ENCODE measurements at regions not wholly inside any gene's neighbourhood (a gene's known extent, or its start where the extent isn't known, plus 50 kb on each side); places are given as distances from the start of the nearest gene placed in this dataset.

- H3K4me1 ChIP-seq (ENCODE audit: control insufficient read depth in 4 of 4, insufficient read depth in 4 of 4, low read length in 3 of 4), result peaks cover 0 to 13% (median 5%) of the 10 kb centered on the region in 4 donors
- peak overlapping the region; percentile 27 to 48 (median 29) for H3K4me3 ChIP-seq (ENCODE audit: low read depth in 1 of 3, low read length in 3 of 3)
Observed at GRCh38 chr1:222928212-222928611, 113.4 kb downstream of the DISP1 start.

More at GRCh38 chr1:222928212-222928611, 113.4 kb downstream of the DISP1 start:
- Histone ChIP-seq H3K9ac (ENCODE audit: low read depth in 1 of 2, low read length in 2 of 2) (peak overlapping the region in 1 of 2 donors; percentile 96), H3K27me3 (ENCODE audit: control insufficient read depth in 4 of 4, insufficient read depth in 4 of 4, low read length in 3 of 4) (no peaks in the 10 kb centered on the region), H3K9me3 (ENCODE audit: control insufficient read depth in 4 of 4, low read length in 3 of 4) (no peaks in the 10 kb centered on the region), H3K27ac (ENCODE audit: low read depth in 1 of 2, low read length in 2 of 2) (peak overlapping the region; percentile 41 to 63), H3K36me3 (ENCODE audit: control insufficient read depth in 4 of 4, insufficient read depth in 3 of 4, low read depth in 1 of 4, low read length in 3 of 4) (no peaks in the 10 kb centered on the region)
- TF ChIP-seq, protein P1, sequence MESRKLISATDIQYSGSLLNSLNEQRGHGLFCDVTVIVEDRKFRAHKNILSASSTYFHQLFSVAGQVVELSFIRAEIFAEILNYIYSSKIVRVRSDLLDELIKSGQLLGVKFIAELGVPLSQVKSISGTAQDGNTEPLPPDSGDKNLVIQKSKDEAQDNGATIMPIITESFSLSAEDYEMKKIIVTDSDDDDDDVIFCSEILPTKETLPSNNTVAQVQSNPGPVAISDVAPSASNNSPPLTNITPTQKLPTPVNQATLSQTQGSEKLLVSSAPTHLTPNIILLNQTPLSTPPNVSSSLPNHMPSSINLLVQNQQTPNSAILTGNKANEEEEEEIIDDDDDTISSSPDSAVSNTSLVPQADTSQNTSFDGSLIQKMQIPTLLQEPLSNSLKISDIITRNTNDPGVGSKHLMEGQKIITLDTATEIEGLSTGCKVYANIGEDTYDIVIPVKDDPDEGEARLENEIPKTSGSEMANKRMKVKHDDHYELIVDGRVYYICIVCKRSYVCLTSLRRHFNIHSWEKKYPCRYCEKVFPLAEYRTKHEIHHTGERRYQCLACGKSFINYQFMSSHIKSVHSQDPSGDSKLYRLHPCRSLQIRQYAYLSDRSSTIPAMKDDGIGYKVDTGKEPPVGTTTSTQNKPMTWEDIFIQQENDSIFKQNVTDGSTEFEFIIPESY (IDR thresholded peaks at IDR 0.05), result peak; percentile 28
- peak in 1 of 2 donors; percentile 37 for TF ChIP-seq JUND (IDR thresholded peaks at IDR 0.05)
- peak; percentile 45 to 69 for TF ChIP-seq HNF4A (conservative IDR thresholded peaks at IDR 0.05)
- TF ChIP-seq RXRA (IDR thresholded peaks at IDR 0.05), result peak; percentile 59 to 65
- TF ChIP-seq, protein P2, sequence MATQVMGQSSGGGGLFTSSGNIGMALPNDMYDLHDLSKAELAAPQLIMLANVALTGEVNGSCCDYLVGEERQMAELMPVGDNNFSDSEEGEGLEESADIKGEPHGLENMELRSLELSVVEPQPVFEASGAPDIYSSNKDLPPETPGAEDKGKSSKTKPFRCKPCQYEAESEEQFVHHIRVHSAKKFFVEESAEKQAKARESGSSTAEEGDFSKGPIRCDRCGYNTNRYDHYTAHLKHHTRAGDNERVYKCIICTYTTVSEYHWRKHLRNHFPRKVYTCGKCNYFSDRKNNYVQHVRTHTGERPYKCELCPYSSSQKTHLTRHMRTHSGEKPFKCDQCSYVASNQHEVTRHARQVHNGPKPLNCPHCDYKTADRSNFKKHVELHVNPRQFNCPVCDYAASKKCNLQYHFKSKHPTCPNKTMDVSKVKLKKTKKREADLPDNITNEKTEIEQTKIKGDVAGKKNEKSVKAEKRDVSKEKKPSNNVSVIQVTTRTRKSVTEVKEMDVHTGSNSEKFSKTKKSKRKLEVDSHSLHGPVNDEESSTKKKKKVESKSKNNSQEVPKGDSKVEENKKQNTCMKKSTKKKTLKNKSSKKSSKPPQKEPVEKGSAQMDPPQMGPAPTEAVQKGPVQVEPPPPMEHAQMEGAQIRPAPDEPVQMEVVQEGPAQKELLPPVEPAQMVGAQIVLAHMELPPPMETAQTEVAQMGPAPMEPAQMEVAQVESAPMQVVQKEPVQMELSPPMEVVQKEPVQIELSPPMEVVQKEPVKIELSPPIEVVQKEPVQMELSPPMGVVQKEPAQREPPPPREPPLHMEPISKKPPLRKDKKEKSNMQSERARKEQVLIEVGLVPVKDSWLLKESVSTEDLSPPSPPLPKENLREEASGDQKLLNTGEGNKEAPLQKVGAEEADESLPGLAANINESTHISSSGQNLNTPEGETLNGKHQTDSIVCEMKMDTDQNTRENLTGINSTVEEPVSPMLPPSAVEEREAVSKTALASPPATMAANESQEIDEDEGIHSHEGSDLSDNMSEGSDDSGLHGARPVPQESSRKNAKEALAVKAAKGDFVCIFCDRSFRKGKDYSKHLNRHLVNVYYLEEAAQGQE (IDR thresholded peaks at IDR 0.05), result peak; percentile 91
- TF ChIP-seq NR2F2 (IDR thresholded peaks at IDR 0.05), result peak; percentile 30
- peak; percentile 11 for TF ChIP-seq HNF4G (IDR thresholded peaks at IDR 0.05)
- TF ChIP-seq TAF1 (conservative IDR thresholded peaks at IDR 0.05), result peak; percentile 99
- no peak for TF ChIP-seq ATF3 (IDR thresholded peaks at IDR 0.05)
- TF ChIP-seq, protein P3, sequence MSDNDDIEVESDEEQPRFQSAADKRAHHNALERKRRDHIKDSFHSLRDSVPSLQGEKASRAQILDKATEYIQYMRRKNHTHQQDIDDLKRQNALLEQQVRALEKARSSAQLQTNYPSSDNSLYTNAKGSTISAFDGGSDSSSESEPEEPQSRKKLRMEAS (IDR thresholded peaks at IDR 0.05), result peak; percentile 89
- peak; percentile 71 to 76 for TF ChIP-seq RAD21 (IDR thresholded peaks at IDR 0.05)
- no peak for TF ChIP-seq FOXA1 (IDR thresholded peaks at IDR 0.05)
- TF ChIP-seq EGR1 (IDR thresholded peaks at IDR 0.05; ENCODE audit: low read depth in 2 of 2), result no peak
- TF ChIP-seq YY1 (IDR thresholded peaks at IDR 0.05), result peak; percentile 85
- no peak for TF ChIP-seq FOXA2 (IDR thresholded peaks at IDR 0.05)
- no peak for TF ChIP-seq CTCF (IDR thresholded peaks at IDR 0.05; ENCODE audit: low read depth, low read length, missing input control)
- no peak for TF ChIP-seq GABPA (IDR thresholded peaks at IDR 0.05 in 1 of 2, conservative IDR thresholded peaks at IDR 0.05 in 1 of 2)
- peak; percentile 74 for TF ChIP-seq SP1 (IDR thresholded peaks at IDR 0.05)
- no peak for DNase-seq (ENCODE audit: low spot score)
- WGBS, result 23% methylated on average over 3 of the region's 3 CpGs
